Sciatic nerve (tissue), 2 donors: ENCODE measurements at regions not wholly inside any gene's neighbourhood (a gene's known extent, or its start where the extent isn't known, plus 50 kb on each side); places are given as distances from the start of the nearest gene placed in this dataset.
"Not testable (repeated sequence)": the region's sequence is repeated elsewhere in the genome, so short reads cannot be mapped to it uniquely, and the experiment has no call there.

Source experiments
- ATAC-seq: fragments of 200-7000 bp; cut with Tn5 transposase; one replicate; pipeline ENCODE4 v1.9.1; 2020; ENCODE audit warnings: mild to moderate bottlenecking, moderate library complexity
- DNase-seq: peaks from one replicate; pipeline ENCODE4 v3.0.0-alpha.2; 2020; ENCODE audit warnings: low spot score
- intact Hi-C: fragments of 100-400 bp; cut with DNase I; formaldehyde crosslinking; loops from one replicate; pipeline ENCODE4 v1.14.2; 2022
- donor health status: DM: no; HTN: no; CAD: no.
- donor health status: DM: no; HTN: no; CAD: no.

- intact Hi-C loops, result no loop called here
- no peak for DNase-seq
These were observed 100.4 kb downstream of the EN1 start for GRCh38 chr2:118747066-118747465.

DNA sequence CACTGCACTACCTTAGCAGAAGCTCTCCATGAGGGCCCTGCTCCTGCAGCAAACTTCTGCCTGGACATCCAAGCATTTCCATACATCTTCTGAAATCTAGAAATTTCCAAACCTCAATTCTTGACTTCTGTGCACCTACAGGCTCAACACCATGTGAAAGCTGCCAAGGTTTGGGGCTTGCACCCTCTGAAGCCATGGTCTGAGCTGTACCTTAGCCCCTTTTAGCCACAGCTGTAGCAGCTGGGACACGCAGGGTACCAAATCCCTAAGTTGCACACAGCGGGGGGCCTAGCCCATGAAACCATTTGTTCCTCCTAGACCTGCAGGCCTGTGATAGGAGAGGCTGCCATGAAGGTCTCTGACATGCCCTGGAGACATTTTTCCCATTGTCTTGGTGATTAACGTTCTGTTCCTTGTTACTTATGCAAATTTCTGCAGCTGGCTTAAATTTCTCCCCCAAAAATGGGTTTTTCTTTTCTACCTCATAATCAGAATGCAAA lies 102.7 kb downstream of the EN1 start:
- intact Hi-C loops, ATAC-seq, DNase-seq: not testable (repeated sequence)

More at GRCh38 chr2:118747066-118747465, 100.4 kb downstream of the EN1 start:
- ATAC-seq, result no peak

GRCh38 chr2:118738524-118739308 lies 108.7 kb downstream of the EN1 start:
- DNase-seq, result no peak
- ATAC-seq, result peak; percentile 76
- intact Hi-C loops, result no loop called here

GRCh38 chr2:118738106-118738505 lies 109.3 kb downstream of the EN1 start:
- intact Hi-C loops, result no loop called here
- DNase-seq (no peak), ATAC-seq (no peak)

- no peak for DNase-seq
These were observed 109.8 kb downstream of the EN1 start for GRCh38 chr2:118737684-118738083.

DNA sequence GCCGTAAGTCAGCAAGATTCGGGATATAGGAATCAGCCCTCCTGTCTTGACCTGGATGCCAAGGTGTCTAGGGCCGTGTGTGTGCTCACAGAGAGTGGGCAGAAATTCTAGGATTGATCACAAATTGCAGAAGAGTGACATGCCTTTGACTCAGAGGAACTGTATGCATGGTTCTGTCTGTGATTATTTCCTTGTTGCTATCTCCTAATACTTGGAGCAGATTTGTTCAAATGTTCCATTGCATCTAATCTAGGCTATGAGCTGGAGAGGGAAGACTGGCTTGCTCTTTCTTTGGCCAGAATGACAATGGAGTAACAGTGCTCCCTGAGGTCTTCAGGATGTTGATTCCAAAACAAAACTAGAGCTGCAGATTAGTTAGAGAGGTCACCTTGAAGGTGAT lies 115.0 kb downstream of the EN1 start:
- no peak for DNase-seq
- no peak for ATAC-seq
- intact Hi-C loops, result no loop called here

More at GRCh38 chr2:118737684-118738083, 109.8 kb downstream of the EN1 start:
- ATAC-seq, result no peak
- intact Hi-C loops, result no loop called here

DNA sequence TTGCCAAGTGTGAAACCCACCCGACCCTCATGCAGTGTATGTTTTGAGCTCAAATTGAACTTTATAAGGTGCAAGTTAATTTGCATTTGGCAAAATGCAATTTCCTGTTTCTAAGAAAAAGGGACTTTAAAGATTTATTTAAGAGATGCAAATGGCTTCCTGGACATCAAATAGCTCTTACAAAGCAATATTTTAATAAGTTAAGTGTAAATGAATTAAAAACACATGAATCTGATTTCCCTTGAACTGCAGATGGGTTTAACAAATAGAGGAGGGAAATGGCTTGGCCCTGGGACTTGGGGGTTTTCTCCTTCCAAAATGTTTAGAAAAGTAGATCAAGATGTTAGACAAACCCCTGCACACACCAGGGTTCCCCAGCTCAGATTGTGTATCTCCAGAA lies 116.0 kb downstream of the EN1 start:
- intact Hi-C loops, result no loop called here
- no peak for ATAC-seq
- DNase-seq, result no peak

GRCh38 chr2:118730405-118730804 lies 117.0 kb downstream of the EN1 start:
- no peak for DNase-seq
- no peak for ATAC-seq
- intact Hi-C loops, result no loop called here

- ATAC-seq (no peak), DNase-seq (no peak)
- intact Hi-C loops, result no loop called here
These were observed 117.7 kb downstream of the EN1 start for GRCh38 chr2:118729760-118730159.

DNA sequence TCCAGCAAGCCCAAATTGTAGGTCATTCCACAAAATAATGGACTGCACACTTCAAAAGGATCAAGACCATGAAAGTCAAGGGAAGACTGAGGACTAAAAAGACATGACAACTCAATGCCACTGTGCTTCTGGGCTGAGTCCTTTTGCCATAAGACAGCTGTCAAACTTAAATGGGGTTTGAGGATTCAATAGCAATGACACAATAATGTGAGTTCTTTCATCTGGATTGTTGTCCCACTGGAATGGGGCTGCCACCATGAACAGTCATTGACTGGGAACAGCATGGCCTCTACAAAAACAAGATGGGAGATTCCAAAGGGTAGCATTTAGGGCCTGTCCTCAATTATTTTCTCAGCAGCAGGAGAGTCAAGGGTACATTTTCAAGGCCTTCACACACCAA lies 118.5 kb downstream of the EN1 start:
- DNase-seq (no peak), ATAC-seq (no peak)
- intact Hi-C loops, result no loop called here

DNA sequence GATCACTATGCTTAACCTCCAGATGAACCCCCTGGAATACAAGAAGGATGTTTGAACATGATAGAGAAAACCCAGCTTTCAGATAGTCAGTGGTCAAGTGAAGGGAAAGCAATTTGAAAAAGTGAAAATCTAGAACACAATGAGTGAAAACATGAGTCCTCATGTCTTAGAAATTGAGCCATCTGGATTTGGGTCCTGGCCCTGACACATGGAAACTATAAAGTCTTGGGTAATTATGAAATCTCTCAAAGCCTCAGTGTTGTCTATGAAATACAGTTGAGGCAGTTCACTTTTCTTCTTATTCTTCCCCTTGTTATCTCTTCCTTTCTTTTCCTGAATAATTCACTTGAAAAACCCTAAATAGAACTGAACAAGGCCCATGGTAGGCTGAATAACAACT lies 120.6 kb downstream of the EN1 start:
- DNase-seq (no peak), ATAC-seq (peak; percentile 48)
- intact Hi-C loops, result no loop called here

DNA sequence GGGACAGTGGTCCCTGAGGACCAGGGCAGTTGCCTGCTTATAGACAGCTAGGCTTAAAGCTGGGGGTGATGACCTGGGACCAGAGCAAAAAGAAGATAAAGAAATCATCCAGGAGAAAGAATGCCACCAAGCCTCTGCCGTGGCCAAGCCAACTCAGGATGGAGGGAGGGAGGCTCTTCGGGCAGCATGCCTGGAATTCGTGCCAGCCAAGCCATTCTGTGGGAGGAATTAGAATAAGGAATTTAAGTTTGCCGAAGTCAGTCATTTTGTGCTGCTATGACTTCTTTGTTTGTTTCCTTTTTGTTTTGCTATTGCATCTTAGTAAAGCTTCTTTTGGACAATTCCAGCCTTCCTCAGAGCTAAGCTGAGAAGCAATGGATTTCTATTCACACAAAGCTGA lies 124.1 kb downstream of the EN1 start:
- DNase-seq (no peak), ATAC-seq (peak; percentile 26)
- intact Hi-C loops, result no loop called here

DNA sequence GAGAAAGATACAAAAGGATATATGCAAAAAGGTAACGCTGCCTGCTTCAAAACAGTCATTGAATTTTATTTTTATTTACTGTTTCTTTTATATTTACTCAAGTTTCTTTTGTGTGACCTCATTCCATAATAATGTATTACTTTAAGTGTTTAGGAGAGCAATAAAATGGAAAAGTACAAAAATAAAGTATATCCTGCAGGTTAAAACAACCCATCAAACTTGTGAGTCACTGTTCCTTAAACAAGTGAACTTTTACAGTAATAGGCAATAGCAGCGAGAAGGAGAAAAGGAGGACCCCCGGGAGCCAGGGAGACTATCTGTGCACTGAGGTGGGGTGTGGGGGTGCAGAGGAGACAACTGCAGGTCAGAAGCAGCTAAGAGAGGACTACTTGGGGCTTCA lies 124.5 kb downstream of the EN1 start:
- DNase-seq (no peak), ATAC-seq (no peak)
- intact Hi-C loops, result no loop called here

GRCh38 chr2:118721817-118722551 lies 125.5 kb downstream of the EN1 start:
- DNase-seq (no peak), ATAC-seq (no peak)
- intact Hi-C loops, result no loop called here

DNA sequence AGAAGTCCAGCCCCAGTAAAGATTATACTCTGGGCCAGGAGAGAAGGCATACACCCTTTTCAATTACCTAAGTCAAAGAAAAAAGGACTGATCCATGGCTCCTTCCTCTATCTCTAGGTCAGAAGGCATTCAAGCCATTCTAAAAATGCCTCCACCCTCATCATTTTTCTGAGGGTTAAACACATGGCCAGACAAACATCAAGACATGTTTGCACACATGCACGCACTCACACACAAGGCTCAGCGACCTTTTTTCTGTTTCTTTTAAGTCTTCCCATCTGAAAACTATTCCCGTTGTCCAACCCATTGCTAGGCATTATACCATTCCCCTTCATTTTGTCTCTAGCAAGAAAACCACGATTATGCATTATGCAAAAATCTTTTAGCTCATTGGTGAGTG lies 126.6 kb downstream of the EN1 start:
- intact Hi-C loops, result no loop called here
- ATAC-seq (no peak), DNase-seq (no peak)

- intact Hi-C loops, result no loop called here
- no peak for ATAC-seq
These were observed 128.5 kb downstream of the EN1 start for GRCh38 chr2:118718921-118719320.

GRCh38 chr2:118716102-118716501 lies 131.3 kb downstream of the EN1 start:
- DNase-seq (no peak), ATAC-seq (no peak)
- intact Hi-C loops, result no loop called here

More at GRCh38 chr2:118718921-118719320, 128.5 kb downstream of the EN1 start:
- no peak for DNase-seq

- ATAC-seq, result no peak
- intact Hi-C loops, result no loop called here
- DNase-seq, result no peak
These were observed 133.3 kb downstream of the EN1 start for GRCh38 chr2:118714118-118714517.

- DNase-seq (no peak), ATAC-seq (no peak)
- intact Hi-C loops, result no loop called here
These were observed 135.8 kb downstream of the EN1 start for GRCh38 chr2:118711603-118712002.

GRCh38 chr2:118710481-118710880 lies 137.0 kb downstream of the EN1 start:
- intact Hi-C loops, result no loop called here
- DNase-seq, result no peak
- ATAC-seq, result no peak
